GM20000 (cell line): ENCODE measurements at regions not wholly inside any gene's neighbourhood (a gene's known extent, or its start where the extent isn't known, plus 50 kb on each side); places are given as distances from the start of the nearest gene placed in this dataset.

ENCODE experiments used
- DNase-seq: peaks from one replicate; pipeline ENCODE4 v3.0.0; 2012; ENCODE audit warnings: low spot score
- CTCF ChIP-seq: IDR thresholded peaks from 2 replicates; pipeline ENCODE4 v1.5.1; 2012; ENCODE audit warnings: mild to moderate bottlenecking, control low read depth; ENCODE audit errors: extremely low read depth, missing control alignments

DNA sequence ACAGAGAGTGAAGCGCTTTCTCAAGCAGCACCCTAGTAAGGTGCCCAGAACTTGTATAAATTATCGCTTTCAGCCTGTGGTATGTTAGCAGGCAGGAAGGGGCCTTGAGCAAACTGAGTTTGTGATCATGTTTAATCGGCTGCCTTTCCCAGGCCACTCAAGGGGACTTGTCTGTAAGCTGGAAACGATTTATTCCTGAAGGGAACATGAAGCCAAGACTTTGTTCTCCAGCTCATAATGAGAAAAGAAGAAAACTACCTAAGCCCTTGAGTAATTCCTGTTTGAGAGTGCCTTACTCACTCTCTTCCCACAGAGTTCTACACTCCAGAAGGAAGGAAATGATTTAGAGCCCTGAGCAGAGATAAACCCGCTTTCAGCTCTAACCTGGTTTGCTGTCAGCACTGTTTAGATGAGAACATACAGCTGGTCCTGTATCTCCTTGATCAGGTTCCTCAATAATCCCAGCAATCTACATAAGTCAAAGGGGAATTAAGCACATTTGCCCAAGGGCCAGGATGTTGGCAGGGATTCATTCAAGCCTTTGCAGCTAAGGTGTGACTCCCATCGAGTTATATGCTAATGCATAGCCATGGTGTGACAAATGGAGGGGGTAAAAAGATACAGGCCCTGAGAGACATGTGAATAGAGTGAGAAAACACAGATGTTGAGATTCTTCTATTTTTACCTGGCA is 187.7 kb upstream of the SLC24A5 start:
- TF ChIP-seq CTCF, result no peak
- no peak for DNase-seq

- DNase-seq, result no peak
- no peak for TF ChIP-seq CTCF
Observed at GRCh38 chr15:47933865-47934264, 186.9 kb upstream of the SLC24A5 start.

DNA sequence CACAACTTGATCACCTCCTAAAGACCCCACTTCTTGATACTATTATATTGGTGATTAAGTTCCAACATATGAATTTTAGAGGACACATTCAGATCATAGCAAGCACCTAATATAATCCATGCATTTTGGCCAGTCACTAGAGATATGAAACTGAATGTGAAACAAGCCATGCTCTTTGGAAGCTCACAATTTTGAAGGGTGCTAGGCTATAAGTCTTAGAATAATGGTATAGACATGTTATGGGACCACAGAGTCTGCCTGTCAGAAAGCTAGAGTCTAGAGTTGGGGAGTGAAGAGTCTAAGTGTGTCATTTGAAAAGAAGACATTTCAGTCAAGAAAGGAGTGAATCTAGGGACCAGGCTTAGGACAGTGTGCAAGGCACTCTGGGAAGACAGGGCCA is 186.4 kb upstream of the SLC24A5 start:
- no peak for DNase-seq
- TF ChIP-seq CTCF, result no peak

- DNase-seq, result no peak
- no peak for TF ChIP-seq CTCF
Observed at GRCh38 chr15:47937834-47938233, 183.0 kb upstream of the SLC24A5 start.

DNA sequence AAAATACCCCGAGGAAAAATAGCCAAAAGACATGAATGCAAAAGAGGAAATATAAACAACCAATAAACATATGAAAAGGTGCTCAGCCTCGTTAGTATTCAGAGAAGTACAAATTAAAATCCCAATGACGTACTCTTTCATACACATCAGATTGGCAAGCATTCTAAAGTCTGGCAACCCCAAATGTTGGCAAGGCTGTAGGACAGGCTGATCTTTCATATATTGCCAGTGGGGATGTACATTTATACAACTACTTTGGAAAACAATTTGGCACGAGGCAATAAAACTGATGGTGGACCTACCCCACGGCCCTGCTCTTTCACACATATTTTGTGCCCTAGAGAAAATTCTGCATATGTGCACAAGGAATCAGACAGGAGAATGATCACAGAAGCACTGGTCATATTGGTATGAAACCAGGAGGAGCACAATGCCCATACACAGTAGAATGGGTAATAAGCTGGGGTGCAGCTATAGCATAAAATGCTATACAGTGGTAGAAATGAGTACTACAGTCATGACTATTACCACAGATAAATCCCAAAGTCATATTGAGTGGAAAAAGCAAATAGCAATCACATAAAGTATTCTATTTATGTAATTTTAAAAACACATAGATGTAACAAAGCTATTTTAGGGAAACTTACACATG is 176.0 kb upstream of the SLC24A5 start:
- no peak for TF ChIP-seq CTCF
- no peak for DNase-seq

DNA sequence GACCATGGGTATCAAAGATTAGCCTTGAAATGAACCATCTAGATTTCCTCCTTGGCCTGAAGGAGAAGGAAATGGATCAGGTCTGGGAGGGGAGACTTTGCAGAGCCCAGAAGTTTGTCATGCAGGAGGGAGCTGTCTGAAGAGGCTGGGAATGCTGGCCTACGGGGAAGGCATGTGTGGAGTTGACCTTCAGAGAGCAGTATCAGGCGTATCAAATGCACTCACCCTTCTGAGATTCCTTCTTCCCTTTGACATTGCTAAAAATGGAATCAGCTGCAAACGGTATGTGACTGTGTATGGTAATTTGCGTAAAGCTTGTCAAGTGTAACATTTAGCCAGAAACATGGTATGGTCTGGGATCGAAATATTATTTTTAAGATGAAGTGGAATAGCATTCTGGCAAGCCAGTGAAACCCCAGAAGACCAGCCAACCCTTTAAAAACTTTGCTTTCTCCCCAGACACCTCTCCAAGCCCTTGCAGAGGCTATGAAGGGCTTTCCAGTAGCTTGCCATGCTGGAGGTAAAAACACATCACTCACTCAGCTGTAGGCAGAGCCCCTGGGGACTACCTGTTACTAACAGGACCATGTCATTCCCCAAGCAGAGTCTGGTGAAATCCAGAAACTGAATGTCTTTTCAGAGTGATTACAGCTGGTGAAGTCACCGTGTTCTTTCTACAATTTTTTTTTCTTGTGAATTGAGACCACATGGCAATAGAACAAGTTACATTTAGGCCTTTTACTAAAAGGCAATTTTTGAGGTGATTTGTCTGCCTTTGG is 174.7 kb upstream of the SLC24A5 start:
- no peak for TF ChIP-seq CTCF
- DNase-seq, result no peak

GRCh38 chr15:47949815-47950214 is 171.0 kb upstream of the SLC24A5 start:
- no peak for TF ChIP-seq CTCF
- no peak for DNase-seq
